Embryonic facial prominence (tissue), 1 donor: ENCODE measurements at regions not wholly inside any gene's neighbourhood (a gene's known extent, or its start where the extent isn't known, plus 50 kb on each side); places are given as distances from the start of the nearest gene placed in this dataset.
"Not testable (repeated sequence)": the region's sequence is repeated elsewhere in the genome, so short reads cannot be mapped to it uniquely, and the experiment has no call there.

Experiments used
- DNase-seq: peaks from one replicate; pipeline ENCODE4 v3.0.0-alpha.2; 2016; ENCODE audit errors: extremely low spot score

- no peak for DNase-seq
These were observed 1476.3 kb upstream of the PCDH7 start for GRCh38 chr4:29243851-29244250.

GRCh38 chr4:29259556-29259955 is 1460.6 kb upstream of the PCDH7 start:
- no peak for DNase-seq

- DNase-seq = no peak
These were observed 1457.2 kb upstream of the PCDH7 start for GRCh38 chr4:29262986-29263385.

- no peak for DNase-seq
These were observed 1444.0 kb upstream of the PCDH7 start for GRCh38 chr4:29276150-29276549.

- DNase-seq = no peak
These were observed 1442.8 kb upstream of the PCDH7 start for GRCh38 chr4:29277381-29277780.

GRCh38 chr4:29278585-29278984 is 1441.6 kb upstream of the PCDH7 start:
- no peak for DNase-seq

- no peak for DNase-seq
These were observed 1431.1 kb upstream of the PCDH7 start for GRCh38 chr4:29289118-29289517.

- DNase-seq = no peak
These were observed 1424.9 kb upstream of the PCDH7 start for GRCh38 chr4:29295280-29295679.

GRCh38 chr4:29304595-29304994 is 1415.6 kb upstream of the PCDH7 start:
- no peak for DNase-seq

- no peak for DNase-seq
These were observed 1412.9 kb upstream of the PCDH7 start for GRCh38 chr4:29307256-29307655.

- DNase-seq = no peak
These were observed 1412.4 kb upstream of the PCDH7 start for GRCh38 chr4:29307755-29308154.

- no peak for DNase-seq
These were observed 1411.1 kb upstream of the PCDH7 start for GRCh38 chr4:29309050-29309449.

- no peak for DNase-seq
These were observed 1409.9 kb upstream of the PCDH7 start for GRCh38 chr4:29310252-29310651.

GRCh38 chr4:29311247-29311646 is 1408.9 kb upstream of the PCDH7 start:
- DNase-seq = no peak

GRCh38 chr4:29319663-29320340 is 1400.4 kb upstream of the PCDH7 start:
- DNase-seq = no peak

- DNase-seq = no peak
These were observed 1399.1 kb upstream of the PCDH7 start for GRCh38 chr4:29320947-29321620.

- DNase-seq = no peak
These were observed 1394.2 kb upstream of the PCDH7 start for GRCh38 chr4:29326004-29326403.

- DNase-seq = no peak
These were observed 1393.4 kb upstream of the PCDH7 start for GRCh38 chr4:29326816-29327215.

GRCh38 chr4:29336861-29337260 is 1383.3 kb upstream of the PCDH7 start:
- DNase-seq = no peak

GRCh38 chr4:29372971-29373370 is 1347.2 kb upstream of the PCDH7 start:
- no peak for DNase-seq

- DNase-seq = no peak
These were observed 1344.5 kb upstream of the PCDH7 start for GRCh38 chr4:29375716-29376115.

- not testable (repeated sequence) for DNase-seq
These were observed 1341.9 kb upstream of the PCDH7 start for GRCh38 chr4:29378237-29378636.

- DNase-seq = no peak
These were observed 1329.2 kb upstream of the PCDH7 start for GRCh38 chr4:29390921-29391320.

GRCh38 chr4:29405116-29405515 is 1315.1 kb upstream of the PCDH7 start:
- DNase-seq = no peak
